ENCODE measurements at regions not wholly inside any gene's neighbourhood (a gene's known extent, or its start where the extent isn't known, plus 50 kb on each side); places are given as distances from the start of the nearest gene placed in this dataset.

- DNase-seq = no peak
Observed at GRCh38 chr4:81990898-81991297, 382.9 kb downstream of the HNRNPD start.

- no peak for DNase-seq
Observed at GRCh38 chr4:81990211-81990610, 383.6 kb downstream of the HNRNPD start.

GRCh38 chr4:81989202-81989601, 384.6 kb downstream of the HNRNPD start:
- DNase-seq = no peak

- DNase-seq = no peak
Observed at GRCh38 chr4:81988178-81988577, 385.6 kb downstream of the HNRNPD start.

- no peak for DNase-seq
Observed at GRCh38 chr4:81984746-81985145, 389.0 kb downstream of the HNRNPD start.

GRCh38 chr4:81982846-81983540, 390.8 kb downstream of the HNRNPD start:
- DNase-seq = no peak

GRCh38 chr4:81981218-81981617, 392.6 kb downstream of the HNRNPD start:
- DNase-seq = no peak

GRCh38 chr4:81974523-81974922, 399.3 kb downstream of the HNRNPD start:
- DNase-seq = no peak

GRCh38 chr4:81971637-81972381, 402.0 kb downstream of the HNRNPD start:
- no peak for DNase-seq

GRCh38 chr4:81971061-81971460, 402.7 kb downstream of the HNRNPD start:
- no peak for DNase-seq

- DNase-seq = no peak
Observed at GRCh38 chr4:81970454-81970853, 403.3 kb downstream of the HNRNPD start.

- no peak for DNase-seq
Observed at GRCh38 chr4:81966676-81967075, 407.1 kb downstream of the HNRNPD start.

- no peak for DNase-seq
Observed at GRCh38 chr4:81965911-81966310, 407.9 kb downstream of the HNRNPD start.

- no peak for DNase-seq
Observed at GRCh38 chr4:81965454-81965853, 408.3 kb downstream of the HNRNPD start.

- no peak for DNase-seq
Observed at GRCh38 chr4:81963763-81964020, 410.1 kb downstream of the HNRNPD start.

- DNase-seq = no peak
Observed at GRCh38 chr4:81963015-81963762, 410.6 kb downstream of the HNRNPD start.

GRCh38 chr4:81960961-81961360, 412.8 kb downstream of the HNRNPD start:
- no peak for DNase-seq

- DNase-seq = no peak
Observed at GRCh38 chr4:81954271-81954670, 419.5 kb downstream of the HNRNPD start.

- DNase-seq = no peak
Observed at GRCh38 chr4:81951891-81952455, 421.8 kb downstream of the HNRNPD start.

GRCh38 chr4:81946996-81947395, 426.8 kb downstream of the HNRNPD start:
- no peak for DNase-seq

GRCh38 chr4:81930506-81931238, 443.1 kb downstream of the HNRNPD start:
- no peak for DNase-seq

GRCh38 chr4:81923140-81923539, 450.7 kb downstream of the HNRNPD start:
- DNase-seq = no peak

- DNase-seq = no peak
Observed at GRCh38 chr4:81922313-81922712, 450.6 kb upstream of the RASGEF1B start.

All from NCI-H345 (cell line).